Motor neuron (in vitro differentiated cells): ENCODE measurements at regions not wholly inside any gene's neighbourhood (a gene's known extent, or its start where the extent isn't known, plus 50 kb on each side); places are given as distances from the start of the nearest gene placed in this dataset.

Experiments used
- ATAC-seq, 8 experiments: fragments of 200-7000 bp; cut with Tn5 transposase; replicated peaks in 6 of 8; 2 replicates each; pipeline ENCODE4 v1.8.0; 2021; ENCODE audit warnings: mild to moderate bottlenecking in 8 of 8, moderate library complexity in 8 of 8
- H3K27ac ChIP-seq, 2 donors: fragments of 250-450 bp; sonication (Bioruptor Pico); 2 replicates each; pipeline ENCODE4 v1.9.0; 2021; ENCODE audit warnings: antibody characterized with exemption in 2 of 2, mild to moderate bottlenecking in 2 of 2, moderate library complexity in 1 of 2
- H3K4me1 ChIP-seq, 2 donors: fragments of 250-450 bp; sonication (Bioruptor Pico); replicated peaks in 1 of 2; 2 replicates each; pipeline ENCODE4 v1.6.1; 2021; ENCODE audit warnings: antibody characterized with exemption in 2 of 2, mild to moderate bottlenecking in 2 of 2, moderate library complexity in 1 of 2
- H3K4me3 ChIP-seq, 5 donors: fragments of 250-450 bp; sonication (Bioruptor Pico); 2 replicates each; pipeline ENCODE4 v1.9.0; 2021; ENCODE audit warnings: antibody characterized with exemption in 5 of 5, mild to moderate bottlenecking in 5 of 5, moderate library complexity in 4 of 5
- WGBS, 10 experiments: fragments of 450-650 bp; shearing (Covaris generic); methylation state at CpG; one replicate each; pipeline ENCODE4 v1.0.0; 2022; 5-methylcytosine and 5-hydroxymethylcytosine counted together
- in situ Hi-C, 9 experiments: fragments of 400-800 bp; cut with MboI; loops; one replicate each; pipeline ENCODE4 v1.15.0; 2021; ENCODE audit warnings: low sequenced_read_pairs in 9 of 9, low pct_unique_long_range_greater_than_20kb in 2 of 9; ENCODE audit not compliant: unreplicated experiment in 9 of 9

GRCh38 chr12:105561546-105562198, 231.2 kb downstream of the C12orf75 start:
- Histone ChIP-seq H3K4me1 (peaks cover 19 to 21% of the 10 kb centered on the region in 2 donors), H3K27ac (peak overlapping the region; percentile 19 to 65), H3K4me3 (no peak overlapping the region)
- peak; percentile 45 to 83 (median 68) for ATAC-seq
- 13 to 100% (median 44%) methylated on average over 1 to 6 of the region's 7 CpGs for whole genome bisulfite sequencing, 10 experiments
- in situ Hi-C loops, result no loop called here

GRCh38 chr12:105562199-105562971, 231.9 kb downstream of the C12orf75 start:
- WGBS, 10 experiments, result 0 to 40% (median 11%) methylated on average over 3 to 15 of the region's 24 CpGs; no CpG with 5 or more reads in 2 of the 10 experiments
- peak overlapping the region; percentile 19 to 65 for H3K27ac ChIP-seq
- peak; percentile 75 to 94 (median 92) for ATAC-seq
- peaks cover 19 to 21% of the 10 kb centered on the region in 2 donors for H3K4me1 ChIP-seq
- in situ Hi-C loops, result no loop called here
- H3K4me3 ChIP-seq, result peak overlapping the region in 3 of 5 donors; percentile 1 to 8 (median 6)

- no peak overlapping the region for H3K4me3 ChIP-seq
- ATAC-seq, result no peak
- peaks cover 11 to 13% of the 10 kb centered on the region in 2 donors for H3K4me1 ChIP-seq
- no peak overlapping the region for H3K27ac ChIP-seq
- in situ Hi-C loops, result no loop called here
- 57 to 100% (median 91%) methylated on average over 1 of the region's 1 CpG; no CpG with 5 or more reads in 7 of the 10 experiments for WGBS, 10 experiments
Observed at GRCh38 chr12:105567061-105567460, 236.6 kb downstream of the C12orf75 start.

GRCh38 chr12:105569886-105570285, 239.4 kb downstream of the C12orf75 start:
- in situ Hi-C loops, result no loop called here
- Histone ChIP-seq H3K4me3 (no peak overlapping the region), H3K4me1 (no peaks in the 10 kb centered on the region), H3K27ac (no peak overlapping the region)
- ATAC-seq, result no peak
- 86 to 100% (median 97%) methylated on average over 1 to 3 of the region's 3 CpGs; no CpG with 5 or more reads in 2 of the 10 experiments for WGBS, 10 experiments

GRCh38 chr12:105570944-105571343, 240.5 kb downstream of the C12orf75 start:
- ATAC-seq, result no peak
- no peaks in the 10 kb centered on the region for H3K4me1 ChIP-seq
- in situ Hi-C loops, result no loop called here
- whole genome bisulfite sequencing, 10 experiments, result 73 to 89% methylated on average over 3 of the region's 4 CpGs; no CpG with 5 or more reads in 8 of the 10 experiments
- no peak overlapping the region for H3K4me3 ChIP-seq
- no peak overlapping the region for H3K27ac ChIP-seq

GRCh38 chr12:105573574-105573973, 243.1 kb downstream of the C12orf75 start:
- WGBS, 10 experiments, result 40 to 100% (median 83%) methylated on average over 1 to 3 of the region's 3 CpGs; no CpG with 5 or more reads in 1 of the 10 experiments
- Histone ChIP-seq H3K27ac (no peak overlapping the region), H3K4me3 (no peak overlapping the region), H3K4me1 (no peaks in the 10 kb centered on the region)
- no peak for ATAC-seq
- in situ Hi-C loops, result no loop called here

- WGBS, 10 experiments, result 75 to 100% (median 94%) methylated on average over 1 to 5 of the region's 5 CpGs; no CpG with 5 or more reads in 2 of the 10 experiments
- ATAC-seq, result peak in 1 of 8 experiments; percentile 46
Observed at GRCh38 chr12:105574056-105574715, 243.7 kb downstream of the C12orf75 start.

GRCh38 chr12:105575235-105575634, 244.7 kb downstream of the C12orf75 start:
- no peaks in the 10 kb centered on the region for H3K4me1 ChIP-seq
- in situ Hi-C loops, result no loop called here
- 0 to 100% (median 73%) methylated on average over 1 to 2 of the region's 2 CpGs; no CpG with 5 or more reads in 2 of the 10 experiments for WGBS, 10 experiments
- H3K4me3 ChIP-seq, result no peak overlapping the region
- no peak overlapping the region for H3K27ac ChIP-seq
- ATAC-seq, result peak in 2 of 8 experiments; percentile 57 to 68

More at GRCh38 chr12:105574056-105574715, 243.7 kb downstream of the C12orf75 start:
- in situ Hi-C loops, result no loop called here
- Histone ChIP-seq H3K4me1 (no peaks in the 10 kb centered on the region), H3K27ac (no peak overlapping the region), H3K4me3 (no peak overlapping the region)

- no peak for ATAC-seq
- in situ Hi-C loops, result no loop called here
- H3K4me3 ChIP-seq, result no peak overlapping the region
- WGBS, 10 experiments, result 83 to 100% (median 95%) methylated on average over 1 to 2 of the region's 2 CpGs; no CpG with 5 or more reads in 4 of the 10 experiments
- H3K27ac ChIP-seq, result no peak overlapping the region
- no peaks in the 10 kb centered on the region for H3K4me1 ChIP-seq
Observed at GRCh38 chr12:105576261-105576660, 245.8 kb downstream of the C12orf75 start.

GRCh38 chr12:105580821-105581352, 250.4 kb downstream of the C12orf75 start:
- in situ Hi-C loops, result no loop called here
- ATAC-seq, result no peak
- Histone ChIP-seq H3K4me3 (no peak overlapping the region), H3K27ac (no peak overlapping the region), H3K4me1 (no peaks in the 10 kb centered on the region)
- 40 to 100% (median 89%) methylated on average over 1 to 5 of the region's 5 CpGs; no CpG with 5 or more reads in 3 of the 10 experiments for WGBS, 10 experiments

- Histone ChIP-seq H3K27ac (no peak overlapping the region), H3K4me1 (no peaks in the 10 kb centered on the region), H3K4me3 (no peak overlapping the region)
- in situ Hi-C loops, result no loop called here
- ATAC-seq, result no peak
- WGBS, 10 experiments, result 86 to 100% (median 95%) methylated on average over 1 to 4 of the region's 6 CpGs; no CpG with 5 or more reads in 4 of the 10 experiments
Observed at GRCh38 chr12:105581420-105581819, 250.9 kb downstream of the C12orf75 start.

GRCh38 chr12:105585107-105585506, 254.6 kb downstream of the C12orf75 start:
- WGBS, 10 experiments, result 2 to 94% (median 60%) methylated on average over 1 to 3 of the region's 3 CpGs; no CpG with 5 or more reads in 3 of the 10 experiments
- in situ Hi-C loops, result no loop called here
- peak in 1 of 8 experiments; percentile 62 for ATAC-seq

More at GRCh38 chr12:105585107-105585506, 254.6 kb downstream of the C12orf75 start:
- Histone ChIP-seq H3K4me1 (no peaks in the 10 kb centered on the region), H3K4me3 (no peak overlapping the region), H3K27ac (no peak overlapping the region)
